ENCODE measurements at regions not wholly inside any gene's neighbourhood (a gene's known extent, or its start where the extent isn't known, plus 50 kb on each side); places are given as distances from the start of the nearest gene placed in this dataset.

- no peak for DNase-seq
Measured at GRCh38 chr14:61847861-61848260, 85.6 kb downstream of the SNAPC1 start.

- no peak for DNase-seq
Measured at GRCh38 chr14:61854898-61855297, 92.7 kb downstream of the SNAPC1 start.

GRCh38 chr14:61860294-61860918 is 98.2 kb downstream of the SNAPC1 start:
- no peak for DNase-seq

GRCh38 chr14:61861320-61861865 is 99.2 kb downstream of the SNAPC1 start:
- no peak for DNase-seq

GRCh38 chr14:61864329-61864898 is 102.2 kb downstream of the SNAPC1 start:
- DNase-seq: no peak

GRCh38 chr14:61866932-61867920 is 105.0 kb downstream of the SNAPC1 start:
- no peak for DNase-seq

- no peak for DNase-seq
Measured at GRCh38 chr14:61868846-61869245, 106.6 kb downstream of the SNAPC1 start.

- DNase-seq: no peak
Measured at GRCh38 chr14:61870163-61870562, 107.9 kb downstream of the SNAPC1 start.

GRCh38 chr14:61872452-61872851 is 110.2 kb downstream of the SNAPC1 start:
- no peak for DNase-seq

- no peak for DNase-seq
Measured at GRCh38 chr14:61875483-61875882, 113.3 kb downstream of the SNAPC1 start.

- DNase-seq: peak; percentile 82
Measured at GRCh38 chr14:61876362-61877034, 114.3 kb downstream of the SNAPC1 start.

GRCh38 chr14:61877035-61877390 is 114.8 kb downstream of the SNAPC1 start:
- DNase-seq: peak; percentile 82

GRCh38 chr14:61877768-61878167 is 115.5 kb downstream of the SNAPC1 start:
- DNase-seq: no peak

GRCh38 chr14:61878931-61879330 is 116.7 kb downstream of the SNAPC1 start:
- DNase-seq: no peak

- no peak for DNase-seq
Measured at GRCh38 chr14:61881046-61881445, 118.8 kb downstream of the SNAPC1 start.

GRCh38 chr14:61884711-61885110 is 122.5 kb downstream of the SNAPC1 start:
- no peak for DNase-seq

- DNase-seq: no peak
Measured at GRCh38 chr14:61885203-61885961, 123.2 kb downstream of the SNAPC1 start.

GRCh38 chr14:61887628-61888027 is 125.4 kb downstream of the SNAPC1 start:
- no peak for DNase-seq

GRCh38 chr14:61889914-61890351 is 127.7 kb downstream of the SNAPC1 start:
- DNase-seq: no peak

GRCh38 chr14:61891170-61891569 is 128.9 kb downstream of the SNAPC1 start:
- DNase-seq: no peak

GRCh38 chr14:61891810-61892209 is 129.6 kb downstream of the SNAPC1 start:
- no peak for DNase-seq

GRCh38 chr14:61893371-61893940 is 131.2 kb downstream of the SNAPC1 start:
- DNase-seq: no peak

Measured in COR-L47 (cell line).